ENCODE measurements at regions not wholly inside any gene's neighbourhood (a gene's known extent, or its start where the extent isn't known, plus 50 kb on each side); places are given as distances from the start of the nearest gene placed in this dataset.

DNA sequence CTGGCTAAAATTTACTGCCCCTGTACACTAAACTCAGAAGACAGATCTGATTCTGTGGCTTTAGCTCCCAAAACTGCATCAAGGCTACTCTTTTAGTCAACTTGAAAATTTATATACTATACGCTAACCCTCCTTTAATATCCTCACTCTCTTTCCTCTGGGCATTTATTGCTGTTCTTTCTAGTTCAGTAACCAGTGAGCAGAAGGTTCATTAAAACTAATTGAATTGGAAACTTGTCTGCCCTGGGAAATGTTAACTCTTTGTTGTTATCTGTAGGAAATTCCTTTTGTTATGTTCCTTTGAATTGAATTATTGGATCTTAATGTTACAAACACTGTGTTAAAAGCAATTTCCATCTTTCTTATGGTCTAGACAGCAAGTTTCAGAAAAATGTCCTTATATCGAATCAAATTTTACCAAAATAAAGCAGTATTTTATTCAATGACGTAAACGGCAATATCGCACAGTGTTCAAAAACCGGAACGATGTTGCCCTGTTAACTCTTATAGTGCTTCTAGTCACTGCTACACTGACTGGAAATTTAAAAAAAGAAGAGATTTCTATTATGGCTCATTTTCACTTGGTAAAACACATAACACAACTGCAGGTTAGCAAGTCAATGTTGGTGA is 168.3 kb downstream of the NR4A2 start:
- DNase-seq (ENCODE audit: low read depth) = no peak

DNA sequence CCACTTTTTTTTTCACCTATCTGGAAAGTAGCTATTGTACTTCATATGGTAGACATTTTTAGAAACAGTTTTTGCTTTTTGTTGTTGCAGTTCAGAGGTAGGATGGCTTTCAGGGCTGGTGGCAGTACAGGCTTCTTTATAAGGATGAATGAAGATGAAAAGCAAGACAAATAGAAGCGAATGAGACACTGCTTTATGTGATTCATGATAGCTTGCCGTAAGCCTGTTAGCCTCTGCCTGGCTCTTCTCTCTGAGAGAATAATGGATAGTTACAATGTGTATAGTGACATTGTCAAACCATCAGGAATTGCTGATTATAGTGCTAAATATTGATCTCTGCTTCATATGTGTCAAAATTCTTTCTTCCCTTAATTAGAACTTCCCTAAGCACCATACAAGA is 173.7 kb downstream of the NR4A2 start:
- DNase-seq (ENCODE audit: low read depth) = no peak

DNA sequence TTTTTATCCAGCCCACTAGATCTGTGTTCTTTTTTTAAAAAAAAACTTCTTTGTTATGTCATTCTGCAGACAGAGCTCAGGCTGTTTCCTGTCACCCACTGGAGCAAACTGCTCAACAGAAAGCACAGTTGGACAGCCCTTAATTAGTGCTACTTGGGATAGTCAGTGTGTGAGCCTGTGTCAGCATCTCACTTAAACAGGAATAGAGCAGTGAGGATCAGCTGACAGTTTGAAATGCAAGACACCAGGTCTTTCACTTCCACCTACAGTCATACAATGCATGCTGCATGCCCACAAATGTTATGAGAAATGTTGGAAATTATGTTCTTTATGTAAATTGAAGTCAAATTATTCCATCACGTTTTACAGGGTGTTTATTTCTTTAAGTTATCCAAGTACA is 174.9 kb downstream of the NR4A2 start:
- no peak for DNase-seq (ENCODE audit: low read depth)

DNA sequence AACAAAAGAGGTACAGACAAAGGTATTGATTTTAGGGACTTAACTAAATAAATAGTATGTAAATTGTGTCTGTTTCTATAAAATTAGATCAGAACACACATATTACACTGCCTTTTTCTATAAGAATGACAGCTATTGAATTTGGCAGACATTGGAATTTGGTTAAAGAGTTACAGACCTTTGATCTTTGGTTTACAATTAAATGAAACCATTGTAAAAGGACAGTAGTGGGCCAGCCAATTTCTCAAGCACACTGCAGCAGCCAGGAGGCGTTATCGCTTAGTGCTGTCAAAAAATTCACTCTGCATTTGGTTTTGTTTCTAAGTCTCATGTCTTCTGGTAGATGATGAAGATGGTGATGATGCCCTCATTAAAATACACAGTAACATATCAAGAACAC is 175.9 kb downstream of the NR4A2 start:
- DNase-seq (ENCODE audit: low read depth) = no peak

DNA sequence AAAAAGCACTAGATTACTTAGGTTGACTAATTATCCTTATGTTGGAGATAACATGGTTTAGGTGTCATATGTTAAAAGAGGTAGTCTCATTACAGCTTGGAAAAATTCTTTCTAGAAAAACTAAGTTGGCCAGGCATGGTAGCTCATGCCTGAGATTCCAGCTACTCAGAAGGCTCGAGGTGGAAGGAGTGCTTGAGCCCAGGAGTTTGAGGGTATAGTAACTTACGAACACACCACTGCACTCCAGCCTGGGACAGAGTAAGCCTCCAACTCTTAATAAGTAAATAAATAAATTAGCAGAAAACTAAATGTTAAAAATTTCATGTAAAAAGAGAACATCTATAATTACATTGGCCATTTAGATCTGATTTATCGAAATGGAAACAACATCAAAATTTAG is 177.2 kb downstream of the NR4A2 start:
- DNase-seq (ENCODE audit: low read depth) = no peak

DNA sequence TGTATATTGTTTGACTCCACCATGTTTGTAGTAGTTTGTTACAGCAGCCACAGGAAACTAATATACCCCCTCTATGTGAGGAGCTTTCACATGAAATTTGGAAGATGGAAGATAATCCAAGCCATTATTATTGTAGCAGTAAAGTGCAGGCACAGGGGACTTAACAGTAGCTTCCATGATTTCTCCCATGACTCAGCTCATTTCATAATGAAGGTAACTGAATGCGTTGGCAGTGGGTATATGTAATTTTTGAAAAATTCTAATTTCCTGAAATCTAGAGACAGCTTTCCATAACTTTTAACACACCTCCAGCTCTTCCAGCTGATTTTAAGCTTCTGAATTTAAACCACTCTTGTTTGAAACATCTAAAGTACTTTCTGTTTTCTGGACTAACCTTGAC is 181.2 kb downstream of the NR4A2 start:
- no peak for DNase-seq (ENCODE audit: low read depth)

DNA sequence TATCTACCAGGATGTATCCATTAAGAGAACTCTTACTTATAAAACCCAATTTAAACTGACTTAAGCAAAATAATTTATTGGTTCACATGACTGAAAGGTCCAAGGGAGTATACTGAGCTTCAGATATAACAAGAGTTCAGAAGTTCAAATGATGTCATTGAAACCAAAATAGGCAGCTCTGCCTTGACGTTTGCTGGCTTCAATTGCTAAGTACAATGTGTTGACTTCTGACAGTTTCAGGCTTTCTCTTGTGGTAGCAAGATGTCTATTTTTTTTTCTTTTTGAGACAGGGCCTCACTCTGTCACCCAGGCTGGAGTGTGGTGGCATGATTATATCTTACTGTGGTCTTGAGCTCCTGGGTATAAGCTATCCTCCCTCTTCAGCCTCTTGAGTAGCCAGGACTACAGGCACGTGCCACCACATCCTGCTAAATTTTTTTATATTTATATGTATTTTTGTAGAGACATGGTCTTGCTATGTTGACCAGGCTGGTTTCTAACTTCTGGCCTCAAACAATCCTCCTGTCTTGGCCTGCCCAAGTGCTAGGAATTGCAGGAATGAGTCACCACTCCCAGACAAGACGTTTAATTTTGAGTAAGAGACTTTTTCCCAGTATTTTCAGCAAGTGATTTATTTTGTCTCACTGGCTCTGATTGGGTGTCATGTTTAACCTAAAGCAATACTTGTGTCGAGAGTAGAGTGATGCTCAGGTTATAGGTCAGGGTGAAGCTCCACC is 184.8 kb downstream of the NR4A2 start:
- no peak for DNase-seq (ENCODE audit: low read depth)

DNA sequence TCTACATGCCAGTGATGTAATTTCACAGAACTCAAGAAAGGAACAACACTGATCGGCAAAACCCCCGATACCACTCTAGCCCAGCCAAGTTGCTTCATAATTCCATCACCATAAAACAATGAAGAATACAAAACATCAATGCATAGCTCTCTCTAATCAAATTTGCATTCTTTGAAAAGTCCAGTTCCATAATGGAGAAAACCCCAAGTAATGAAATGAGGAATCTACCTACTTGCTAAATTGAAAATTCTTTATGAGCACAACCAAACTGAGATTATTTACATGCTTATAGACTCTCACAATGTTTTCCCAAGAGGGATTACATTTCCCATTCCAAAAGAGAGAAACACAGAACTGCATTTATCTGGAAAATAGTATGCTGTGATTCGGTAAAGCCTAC is 186.5 kb downstream of the NR4A2 start:
- DNase-seq (ENCODE audit: low read depth) = no peak

DNA sequence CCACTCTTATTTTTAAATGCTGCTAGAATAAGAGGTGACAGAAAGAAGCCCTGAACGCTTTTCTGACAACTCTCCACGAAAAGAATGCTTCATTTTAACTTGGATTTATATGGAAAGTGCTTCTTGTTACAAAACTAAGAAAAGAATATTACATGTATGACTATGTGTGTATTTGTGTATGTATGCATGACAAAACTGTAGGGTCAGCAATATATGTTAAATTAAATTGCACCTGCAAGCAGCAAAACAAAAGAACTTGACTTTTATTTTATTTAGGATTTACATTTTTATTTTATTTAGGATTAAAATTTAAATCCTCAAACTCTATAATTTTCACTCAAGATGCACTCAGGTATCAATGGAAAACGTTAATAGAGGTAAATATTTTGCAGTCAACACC is 187.1 kb downstream of the NR4A2 start:
- DNase-seq (ENCODE audit: low read depth) = no peak

DNA sequence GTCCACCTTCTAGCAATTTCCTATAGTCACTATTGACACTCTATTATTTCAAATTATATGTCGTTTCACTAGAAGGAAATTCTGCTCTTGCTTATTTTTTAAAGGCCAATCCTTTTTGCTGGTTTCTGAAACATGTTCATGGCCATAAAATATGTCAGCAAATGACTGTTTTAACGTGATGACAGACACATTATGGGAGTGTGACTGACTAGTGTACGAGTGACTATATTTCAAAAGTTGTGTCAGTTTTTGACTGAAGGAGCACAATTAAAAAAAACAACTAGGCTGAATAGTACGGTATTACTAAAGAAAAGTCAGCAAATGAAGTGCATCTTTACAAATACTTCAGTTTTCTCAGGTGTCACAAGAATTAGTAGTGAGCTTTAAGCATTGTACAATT is 196.0 kb downstream of the NR4A2 start:
- DNase-seq (ENCODE audit: low read depth) = no peak

DNA sequence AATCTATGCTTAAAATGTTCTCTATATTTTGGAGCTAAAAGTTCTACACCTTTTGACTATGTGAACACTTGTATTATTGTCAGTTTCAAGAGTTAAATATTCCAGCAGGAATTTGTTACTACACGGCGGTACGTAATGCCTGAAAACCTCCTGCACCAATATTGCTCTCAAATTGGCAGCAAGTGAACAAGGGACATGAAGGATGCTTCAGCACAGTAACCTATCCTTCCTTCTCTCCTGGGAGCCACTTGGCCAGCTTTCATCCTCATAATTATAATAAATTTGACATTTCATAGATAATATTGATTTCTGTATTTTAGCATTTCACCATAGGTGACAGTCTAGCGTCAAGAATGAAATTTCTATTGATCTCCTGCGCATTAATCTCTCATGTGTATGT is 197.6 kb downstream of the NR4A2 start:
- DNase-seq (ENCODE audit: low read depth) = no peak

DNA sequence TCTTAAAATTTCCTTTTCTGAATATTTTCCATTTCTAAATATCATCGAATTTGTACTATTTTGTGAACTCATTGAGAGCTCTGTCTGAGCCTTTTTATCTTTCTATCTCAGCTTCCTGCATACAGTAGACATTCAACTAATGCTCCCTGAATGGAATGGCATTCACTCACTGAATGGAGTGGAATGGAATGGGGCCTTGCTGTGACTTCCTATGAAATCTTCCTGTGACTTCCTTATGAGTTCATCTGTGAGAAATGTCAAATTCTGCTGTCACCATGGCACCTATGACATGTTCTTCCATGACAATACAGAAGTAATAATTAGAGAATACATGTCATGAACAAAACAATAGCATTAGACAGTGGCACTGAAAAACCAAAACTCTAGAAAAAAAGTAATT is 199.6 kb downstream of the NR4A2 start:
- DNase-seq (ENCODE audit: low read depth) = no peak

DNA sequence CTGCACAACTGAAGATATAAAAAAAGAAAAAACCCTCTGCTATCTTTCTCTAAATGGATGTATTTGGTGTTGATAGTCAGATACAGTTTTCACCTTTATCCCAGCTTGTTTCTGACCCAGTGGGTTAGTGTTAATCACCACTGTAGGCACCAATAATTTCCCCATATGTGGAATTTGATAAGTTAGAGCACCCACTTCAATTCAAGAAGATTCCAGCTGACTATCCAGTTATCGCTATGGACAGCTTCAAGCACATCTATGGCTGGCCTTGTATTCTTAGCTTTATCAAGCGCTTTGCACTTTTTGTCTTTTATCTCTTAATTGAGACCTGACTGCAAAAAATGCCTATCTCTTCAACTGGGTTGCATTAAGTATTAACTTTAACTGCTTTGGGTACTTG is 200.4 kb downstream of the NR4A2 start:
- DNase-seq (ENCODE audit: low read depth) = no peak

DNA sequence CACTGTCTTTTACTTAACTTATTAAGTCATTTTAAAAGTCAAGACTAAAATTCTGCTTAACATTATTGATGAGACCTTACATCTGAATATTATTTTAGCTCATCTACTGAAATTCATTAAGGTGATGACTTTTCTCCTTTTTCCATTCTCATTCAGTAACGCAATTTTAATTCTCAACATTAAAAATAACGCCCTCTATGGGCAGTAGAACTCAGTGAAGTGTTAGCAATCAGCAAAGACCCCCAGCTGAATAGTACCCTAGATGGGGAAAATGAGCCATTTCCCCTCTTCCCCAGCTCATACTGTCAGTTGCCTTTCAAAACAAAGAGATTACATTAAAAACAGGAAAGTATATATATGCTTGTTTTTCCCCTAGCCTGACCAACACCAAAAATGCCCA is 203.3 kb downstream of the NR4A2 start:
- no peak for DNase-seq (ENCODE audit: low read depth)

DNA sequence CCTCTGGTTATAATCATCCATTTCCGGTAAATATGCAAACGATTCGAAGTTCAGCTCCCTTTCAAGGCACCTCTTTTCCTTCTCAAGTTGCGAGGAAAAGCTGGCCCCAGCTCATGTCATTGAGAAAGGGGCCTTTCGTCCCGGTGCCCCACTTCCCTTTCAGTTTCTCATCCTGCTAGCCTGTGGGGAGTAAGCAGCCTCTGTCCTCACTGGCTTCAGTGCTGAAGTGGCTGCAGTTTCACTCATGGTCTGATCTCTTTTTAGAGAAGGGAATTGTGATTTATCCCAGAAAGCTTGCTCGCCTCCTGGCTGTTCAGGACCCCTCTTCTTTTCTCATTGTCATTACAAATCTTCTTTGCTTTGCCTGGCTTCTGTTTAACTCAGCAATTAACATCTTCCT is 207.5 kb downstream of the NR4A2 start:
- no peak for DNase-seq (ENCODE audit: low read depth)

DNA sequence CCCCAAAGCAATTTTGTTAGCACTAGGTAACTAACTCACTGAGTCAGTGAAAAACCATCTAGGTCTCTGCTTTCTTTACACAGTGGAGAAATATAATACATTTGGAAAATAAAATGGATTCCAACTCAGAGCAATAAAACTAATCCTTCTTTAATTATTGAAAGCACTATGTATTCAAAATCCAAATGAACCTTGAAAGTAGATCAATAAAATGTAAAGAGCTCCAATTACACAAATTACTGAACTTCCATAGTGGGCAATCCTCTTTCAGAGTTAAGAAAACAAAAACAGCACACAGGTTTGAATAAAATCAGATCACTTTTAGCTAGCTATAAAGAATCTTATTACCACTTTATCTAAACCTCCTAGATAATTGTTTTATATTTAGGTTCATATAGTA is 208.1 kb downstream of the NR4A2 start:
- DNase-seq (ENCODE audit: low read depth) = no peak

DNA sequence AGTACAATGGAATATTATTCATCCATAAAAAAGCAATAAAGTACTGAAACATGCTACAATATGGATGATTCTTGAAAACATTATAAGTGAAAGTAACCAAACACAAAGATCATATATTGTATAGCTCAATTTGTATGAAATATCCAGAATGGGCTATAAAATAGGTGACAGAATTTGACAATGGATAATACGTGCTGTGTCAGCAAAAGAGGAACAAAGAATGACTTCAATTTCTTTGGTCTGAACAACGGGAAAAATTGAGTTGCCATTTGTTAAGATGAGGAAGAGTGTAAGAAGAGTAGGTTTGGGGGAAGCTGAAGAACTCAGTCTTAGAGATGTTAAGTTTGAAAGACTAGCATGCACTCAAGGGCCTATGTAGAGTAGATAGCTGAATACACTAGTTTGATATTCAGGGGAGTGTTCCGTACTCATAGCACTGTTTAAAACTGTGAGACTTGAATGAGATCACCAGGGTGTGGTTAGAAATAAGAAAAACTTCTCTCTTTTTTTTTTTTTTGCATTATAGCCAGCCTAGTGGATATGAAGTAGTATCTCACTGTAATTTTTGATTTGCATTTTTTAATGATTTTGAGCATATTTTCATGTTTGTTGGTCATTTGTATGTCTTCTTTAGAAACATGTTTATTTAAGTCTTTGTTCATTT is 213.6 kb downstream of the NR4A2 start:
- no peak for DNase-seq (ENCODE audit: low read depth)

DNA sequence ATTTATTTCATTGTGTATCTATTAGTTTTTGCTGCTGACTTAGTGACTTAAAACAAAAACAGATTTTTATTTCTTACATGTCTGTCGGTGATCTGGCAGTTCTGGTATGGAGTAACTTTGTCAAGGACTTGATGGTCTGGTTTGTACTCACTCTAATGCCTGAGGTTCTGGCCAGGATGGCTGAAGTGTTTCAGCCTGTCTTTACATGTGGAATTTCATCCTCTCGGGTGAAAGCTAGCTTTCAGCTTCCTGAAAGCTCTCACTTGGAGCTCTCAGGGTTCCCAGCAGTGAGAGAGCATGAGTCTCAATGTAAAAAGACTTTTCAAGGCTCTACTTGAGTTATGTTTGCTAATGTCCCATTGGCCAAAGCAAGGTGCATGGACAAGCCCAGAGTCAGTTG is 216.4 kb downstream of the NR4A2 start:
- DNase-seq (ENCODE audit: low read depth) = no peak

DNA sequence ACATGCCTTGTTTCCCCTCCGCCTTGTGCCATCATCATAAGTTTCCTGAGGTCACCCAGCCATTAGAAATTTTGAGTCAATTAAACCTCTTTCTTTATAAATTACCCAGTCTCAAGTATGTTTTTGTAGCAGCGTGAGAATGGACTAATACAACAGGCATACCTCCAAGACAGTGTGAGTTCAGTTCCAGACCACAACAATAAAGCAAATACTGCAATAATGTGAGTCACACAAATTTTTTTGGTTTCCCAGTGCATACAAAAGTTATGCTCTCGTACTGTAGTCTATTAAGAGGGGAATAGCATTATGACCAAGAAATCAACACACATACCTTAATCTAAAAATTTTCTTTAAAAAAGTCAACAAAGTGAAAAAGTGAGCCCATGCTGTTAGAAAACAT is 217.2 kb downstream of the NR4A2 start:
- DNase-seq (ENCODE audit: low read depth) = no peak

DNA sequence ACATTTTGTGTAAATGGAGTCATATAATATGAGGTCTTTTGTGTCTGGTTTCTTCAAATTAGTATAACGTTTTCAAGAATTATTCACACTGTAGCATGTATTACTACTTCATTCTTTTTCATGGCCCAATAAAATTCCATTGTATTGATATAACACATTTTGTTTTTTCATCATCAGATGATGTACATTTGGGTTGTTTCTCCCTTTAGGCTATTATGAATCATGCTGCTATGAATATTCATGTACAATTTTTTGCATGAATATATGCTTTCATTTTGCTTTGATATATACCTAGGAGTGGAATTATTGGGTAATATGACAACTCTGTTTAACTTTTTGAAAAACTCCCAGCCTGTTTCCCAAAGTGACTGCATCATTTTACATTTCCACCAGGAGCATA is 220.2 kb downstream of the NR4A2 start:
- DNase-seq (ENCODE audit: low read depth) = no peak

DNA sequence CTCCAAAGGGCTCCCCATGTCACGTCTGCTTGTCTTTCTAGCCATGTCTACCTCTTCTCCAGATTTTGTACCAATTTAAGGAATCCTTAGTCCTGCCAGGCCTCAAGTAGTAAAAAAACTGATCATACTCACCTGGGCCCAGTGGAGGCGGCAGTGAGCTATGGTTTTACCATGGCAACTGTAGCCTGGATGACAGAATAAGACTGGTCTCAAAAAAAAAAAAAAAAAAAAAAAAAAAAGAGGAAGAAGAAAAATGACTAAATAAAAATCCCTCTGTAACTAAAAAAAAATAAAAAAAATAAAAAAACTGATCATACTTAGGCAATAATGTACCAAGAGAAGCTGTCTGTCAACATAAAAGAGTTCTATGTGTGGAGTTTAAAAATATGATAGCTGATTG is 221.6 kb downstream of the NR4A2 start:
- DNase-seq (ENCODE audit: low read depth) = no peak

DNA sequence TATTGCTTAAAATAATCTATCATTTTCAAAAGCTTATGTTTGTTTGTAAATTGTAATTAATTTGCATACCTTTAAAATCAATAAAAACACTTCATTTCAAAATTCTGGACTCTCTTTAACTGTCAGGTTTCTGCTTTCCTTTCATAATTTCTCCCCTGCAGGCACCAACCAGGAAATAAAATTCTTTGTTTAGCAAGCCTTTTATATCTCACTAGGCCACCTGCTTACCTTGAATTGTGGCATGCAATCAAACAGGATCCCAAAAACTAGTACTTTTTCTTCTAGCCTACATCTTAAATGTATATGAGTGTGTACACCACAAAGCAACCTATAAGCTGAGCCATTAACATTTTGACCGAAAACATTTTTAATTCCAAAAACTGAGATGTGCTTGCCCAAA is 233.1 kb downstream of the NR4A2 start:
- DNase-seq (ENCODE audit: low read depth) = no peak

DNA sequence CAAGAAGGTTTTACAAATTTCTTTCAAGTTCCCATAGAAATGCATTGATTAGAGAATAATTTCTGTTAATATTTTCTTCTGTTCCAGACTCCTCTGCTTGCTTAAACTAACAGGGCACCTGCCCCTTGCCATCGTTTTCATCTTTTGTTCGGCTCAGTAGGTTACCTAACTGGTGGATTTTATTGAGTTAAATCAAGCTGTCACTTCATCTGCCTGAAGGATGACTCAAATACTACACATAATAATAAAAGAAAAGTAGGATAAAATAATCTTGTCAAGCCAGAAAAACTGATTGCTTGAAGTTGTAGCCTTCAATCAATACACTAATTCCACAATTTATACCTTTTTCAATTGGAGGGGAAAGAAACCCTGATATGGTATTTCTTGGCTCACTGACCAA is 234.0 kb downstream of the NR4A2 start:
- no peak for DNase-seq (ENCODE audit: low read depth)

DNA sequence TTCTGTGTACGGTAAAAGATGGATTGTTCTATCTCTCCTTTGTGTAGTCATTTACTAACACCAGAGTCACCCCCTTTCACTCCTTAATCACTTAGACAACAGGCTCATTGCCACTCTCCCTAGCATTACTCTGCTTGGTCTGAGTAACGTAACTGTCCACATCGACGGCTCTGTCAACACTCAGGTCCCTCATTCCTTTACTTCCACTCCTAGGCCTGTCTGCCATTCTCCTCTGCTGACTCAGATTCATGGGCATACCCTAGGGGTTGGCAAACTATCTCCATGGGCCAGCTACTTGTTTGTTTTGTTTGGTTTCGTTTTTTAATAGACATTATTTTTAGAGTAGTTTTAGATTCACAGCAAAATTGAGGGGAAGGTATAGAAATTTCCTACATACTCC is 243.9 kb downstream of the NR4A2 start:
- no peak for DNase-seq (ENCODE audit: low read depth)

Measured in HS-27A (cell line).